HG03196 (cell line): ENCODE measurements at regions not wholly inside any gene's neighbourhood (a gene's known extent, or its start where the extent isn't known, plus 50 kb on each side); places are given as distances from the start of the nearest gene placed in this dataset.
"Not testable (repeated sequence)": the region's sequence is repeated elsewhere in the genome, so short reads cannot be mapped to it uniquely, and the experiment has no call there.

ENCODE experiments used
- ATAC-seq: cut with Tn5 transposase; IDR thresholded peaks from one replicate; pipeline ENCODE4 v1.9.1; 2021; ENCODE audit not compliant: unreplicated experiment

DNA sequence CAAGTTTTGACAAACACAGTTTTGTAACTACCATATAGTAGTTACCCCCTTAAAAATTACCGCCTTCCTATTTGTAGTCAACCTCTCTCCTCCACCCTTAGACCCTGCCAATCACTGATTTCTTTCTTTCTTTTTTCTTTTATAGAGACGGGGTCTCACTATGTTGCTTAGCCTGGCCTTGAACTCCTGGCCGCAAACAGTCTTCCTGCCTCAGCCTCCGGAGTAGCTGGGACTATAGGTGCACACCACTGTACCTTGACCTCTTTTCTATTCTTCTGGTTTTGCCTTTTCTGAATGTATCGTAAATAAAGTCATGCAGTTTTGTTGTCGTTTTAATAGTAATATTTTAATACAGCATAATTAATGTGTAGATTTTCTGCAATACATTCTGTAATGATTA is 460.3 kb downstream of the EPM2A start:
- no peak for ATAC-seq

DNA sequence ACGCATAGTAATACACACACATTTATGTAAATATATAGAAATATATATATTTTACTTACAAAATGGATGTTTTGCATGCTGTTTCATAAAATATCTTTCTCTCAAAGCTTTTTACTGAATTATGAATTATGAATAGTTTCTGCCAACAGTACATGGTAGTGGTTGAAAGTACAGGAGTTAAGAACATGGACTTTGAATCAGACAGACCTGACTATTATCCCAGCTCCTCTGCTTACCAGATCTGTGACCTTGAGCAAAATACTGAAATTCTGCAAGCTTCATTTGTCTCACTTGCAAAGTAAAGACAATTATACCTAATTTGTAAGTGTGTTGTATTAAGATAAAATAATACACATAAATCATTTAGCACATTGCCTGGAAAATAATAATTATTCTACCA is 459.5 kb downstream of the EPM2A start:
- no peak for ATAC-seq

DNA sequence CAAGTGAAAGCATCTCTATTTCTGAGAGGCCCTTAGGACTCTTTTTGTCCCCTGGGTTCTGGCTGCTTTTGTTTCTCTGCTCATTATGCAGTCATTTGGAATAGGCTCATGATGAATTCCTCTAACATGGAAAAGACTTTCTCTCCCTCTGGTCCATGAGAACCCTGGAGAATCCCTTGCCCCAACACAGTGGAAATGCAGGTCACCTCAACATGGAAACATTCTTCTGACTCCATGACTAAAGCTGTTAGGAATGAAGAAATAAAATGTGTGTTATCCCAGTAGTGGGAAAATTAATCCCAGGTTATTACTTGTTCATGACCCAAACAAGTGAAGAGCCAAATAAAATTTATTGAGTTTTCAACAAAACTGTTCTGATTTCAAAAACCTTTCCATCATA is 458.6 kb downstream of the EPM2A start:
- ATAC-seq = no peak

DNA sequence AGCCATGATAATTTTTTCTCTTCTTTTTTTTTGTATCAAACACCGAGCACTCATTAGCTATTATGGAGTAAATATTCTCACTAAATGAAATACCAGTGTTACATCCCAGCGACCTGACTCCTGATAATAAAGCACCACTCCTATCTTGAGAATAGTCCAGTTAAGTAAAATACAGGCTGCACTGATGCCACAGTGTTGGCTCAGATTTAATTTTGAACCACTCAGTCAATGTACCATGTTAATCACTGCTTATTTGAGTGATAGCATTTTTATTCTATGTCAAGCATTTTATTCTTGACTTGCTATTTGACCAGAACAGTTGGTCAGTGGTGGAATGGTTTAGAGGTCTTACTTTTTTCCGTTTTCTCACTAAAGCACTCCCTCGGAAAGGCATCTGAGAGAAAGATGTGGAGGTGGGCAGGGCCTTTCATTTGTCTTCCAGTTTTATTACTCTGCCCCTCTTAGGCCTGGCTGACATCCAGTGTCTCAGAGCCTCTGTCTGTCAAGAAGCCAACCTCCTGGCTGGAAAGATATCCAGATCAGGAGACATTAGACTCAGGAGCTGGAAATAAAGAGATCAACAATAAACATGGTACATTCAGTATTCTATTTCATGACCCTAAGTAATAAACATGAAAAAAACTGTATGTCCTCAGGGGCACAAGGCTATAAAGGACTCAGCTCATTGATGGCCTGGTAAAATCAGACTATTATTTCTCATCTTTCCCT is 457.8 kb downstream of the EPM2A start:
- ATAC-seq = no peak

DNA sequence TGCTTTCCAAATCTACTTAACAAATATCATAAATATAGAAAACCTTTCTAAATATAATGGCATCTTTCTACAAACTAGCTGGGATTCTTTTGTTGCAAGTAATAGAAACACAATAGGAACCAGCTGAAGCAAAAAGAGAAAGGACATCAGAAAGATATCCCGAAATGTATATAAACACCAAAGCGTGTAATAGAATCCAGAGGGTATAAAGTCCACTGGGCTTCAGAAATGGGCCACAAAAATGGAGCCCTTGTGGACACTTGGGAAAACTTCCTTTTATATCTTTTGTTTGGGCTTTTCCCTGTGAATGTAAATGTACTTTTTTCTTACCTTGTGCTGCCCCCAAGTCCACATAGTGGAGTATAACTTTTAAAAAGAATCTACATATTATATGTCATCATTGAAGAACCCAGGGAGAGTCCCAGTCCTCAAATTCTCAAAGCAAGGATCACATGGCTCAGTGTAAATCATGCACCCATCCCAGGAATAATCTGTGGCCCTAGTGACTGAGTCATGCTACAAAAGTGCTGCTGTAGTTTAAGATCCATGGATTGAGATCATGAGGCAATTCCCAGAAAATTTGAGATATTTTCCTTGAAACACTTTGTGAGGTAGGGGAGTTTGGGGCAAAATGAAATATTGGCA is 457.0 kb downstream of the EPM2A start:
- no peak for ATAC-seq

GRCh38 chr6:145279551-145279950 is 455.8 kb downstream of the EPM2A start:
- no peak for ATAC-seq

GRCh38 chr6:145279993-145280392 is 455.3 kb downstream of the EPM2A start:
- no peak for ATAC-seq

DNA sequence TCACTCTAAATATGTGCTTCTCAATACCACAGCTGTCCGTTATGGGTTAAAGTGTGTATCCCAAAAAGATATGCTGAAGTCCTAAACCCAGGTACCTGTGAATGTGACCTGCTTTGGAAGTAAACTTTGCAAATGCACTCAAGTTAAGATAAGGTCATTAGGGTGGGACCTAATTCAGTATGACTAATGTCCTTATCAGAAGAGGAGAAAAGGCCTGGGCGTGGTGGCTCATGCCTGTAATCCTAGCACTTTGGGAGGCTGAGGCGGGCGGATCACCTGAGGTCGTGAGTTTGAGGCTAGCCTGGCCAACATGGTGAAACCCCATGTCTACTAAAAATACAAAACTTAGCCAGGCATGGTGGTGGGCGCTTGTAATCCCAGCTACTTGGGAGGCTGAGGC is 452.1 kb downstream of the EPM2A start:
- ATAC-seq = not testable (repeated sequence)

- ATAC-seq = no peak
Observed at GRCh38 chr6:145283856-145284255, 451.5 kb downstream of the EPM2A start.

DNA sequence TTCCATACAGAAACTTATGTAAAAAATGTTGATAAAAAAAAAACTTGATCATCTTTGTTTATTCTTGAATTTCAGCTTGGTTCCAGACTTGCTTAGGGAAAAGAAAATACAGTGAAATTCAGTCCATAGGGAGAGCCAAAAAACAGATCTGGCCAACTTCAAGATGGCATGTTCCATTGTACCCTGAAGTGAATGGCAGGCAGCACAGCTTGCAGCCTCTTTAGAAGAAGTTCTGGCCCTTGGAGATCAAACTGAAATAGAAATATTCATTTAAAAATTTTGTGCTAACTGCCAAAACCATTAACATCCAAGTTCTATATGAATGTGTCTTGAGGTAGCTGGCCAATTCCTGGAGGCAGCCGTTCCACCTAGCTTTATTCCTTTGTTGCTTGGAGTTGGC is 448.4 kb downstream of the EPM2A start:
- ATAC-seq = no peak

DNA sequence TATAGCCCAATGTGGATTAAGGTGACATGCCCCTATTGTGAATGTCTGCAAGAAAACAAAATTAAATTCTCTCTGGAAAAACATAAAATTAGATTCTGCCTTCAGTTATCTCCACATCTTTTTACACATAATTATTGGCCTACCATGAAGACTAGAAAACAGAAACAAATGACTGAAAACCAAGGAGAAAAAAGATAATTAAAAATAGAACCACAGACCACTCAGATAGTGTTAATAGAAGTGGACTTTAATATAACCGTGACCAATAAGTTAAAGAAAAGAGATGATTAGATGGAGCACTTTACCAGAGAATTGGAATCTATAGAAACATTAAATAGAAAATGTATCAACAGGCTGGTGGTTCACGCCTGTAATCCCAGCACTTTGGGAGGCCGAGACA is 445.7 kb downstream of the EPM2A start:
- ATAC-seq = no peak

DNA sequence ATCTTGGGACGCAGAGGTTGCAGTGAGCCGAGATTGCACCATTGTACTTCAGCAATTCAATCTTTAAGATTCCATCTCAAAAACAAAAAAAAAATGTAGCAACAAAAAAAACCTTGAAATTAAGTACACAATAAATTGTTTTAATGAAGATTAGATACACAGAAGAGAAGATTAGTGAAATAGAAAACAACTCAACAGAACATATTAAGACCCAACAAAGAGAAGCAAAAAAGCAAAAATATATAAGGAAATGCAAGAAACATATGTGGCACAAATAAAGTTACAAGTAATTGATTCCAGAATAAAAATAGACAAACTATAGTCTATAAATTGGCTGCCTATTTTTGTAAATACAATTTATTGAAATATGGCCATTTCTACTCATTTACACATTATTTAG is 445.2 kb downstream of the EPM2A start:
- ATAC-seq = no peak

DNA sequence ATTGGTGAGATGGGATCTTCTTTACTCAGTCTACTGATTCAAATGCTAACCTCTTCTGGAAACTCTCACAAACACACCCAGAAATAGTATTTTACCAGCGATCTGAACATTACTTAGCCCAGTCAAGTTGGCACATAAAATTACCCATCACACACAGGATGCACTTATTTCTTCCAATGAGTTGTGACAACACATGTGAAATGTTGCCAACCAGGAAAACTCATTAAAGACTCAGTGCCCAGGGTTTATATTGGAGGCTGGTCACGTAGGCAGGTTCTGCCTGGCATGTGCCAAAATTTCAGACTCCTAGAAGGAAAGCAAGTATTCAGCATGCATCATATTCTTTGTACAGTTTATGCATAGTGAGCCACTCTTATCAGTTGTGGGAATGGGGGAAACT is 443.3 kb downstream of the EPM2A start:
- no peak for ATAC-seq

GRCh38 chr6:145294942-145295341 is 440.4 kb downstream of the EPM2A start:
- no peak for ATAC-seq

- no peak for ATAC-seq
Observed at GRCh38 chr6:145295746-145296145, 439.6 kb downstream of the EPM2A start.

DNA sequence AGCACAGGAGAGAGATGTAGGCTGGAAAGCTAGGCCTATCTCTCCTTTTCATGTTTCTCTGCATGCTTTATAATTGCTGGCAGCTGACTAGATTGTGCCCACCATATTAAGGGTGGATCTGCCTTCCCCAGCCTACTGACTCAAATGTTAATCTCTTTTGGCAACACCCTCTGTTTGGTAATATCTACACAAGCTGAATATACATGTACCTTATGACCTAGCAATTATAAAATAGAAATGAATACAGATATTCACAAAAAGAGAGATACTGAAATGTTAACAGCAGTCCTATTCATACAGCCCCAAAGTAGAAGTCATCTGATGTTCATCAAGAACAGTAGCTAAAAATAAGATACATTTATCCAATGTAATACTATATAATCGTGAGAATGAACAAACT is 429.6 kb downstream of the EPM2A start:
- no peak for ATAC-seq

GRCh38 chr6:145306489-145306888 is 428.8 kb downstream of the EPM2A start:
- ATAC-seq = no peak

DNA sequence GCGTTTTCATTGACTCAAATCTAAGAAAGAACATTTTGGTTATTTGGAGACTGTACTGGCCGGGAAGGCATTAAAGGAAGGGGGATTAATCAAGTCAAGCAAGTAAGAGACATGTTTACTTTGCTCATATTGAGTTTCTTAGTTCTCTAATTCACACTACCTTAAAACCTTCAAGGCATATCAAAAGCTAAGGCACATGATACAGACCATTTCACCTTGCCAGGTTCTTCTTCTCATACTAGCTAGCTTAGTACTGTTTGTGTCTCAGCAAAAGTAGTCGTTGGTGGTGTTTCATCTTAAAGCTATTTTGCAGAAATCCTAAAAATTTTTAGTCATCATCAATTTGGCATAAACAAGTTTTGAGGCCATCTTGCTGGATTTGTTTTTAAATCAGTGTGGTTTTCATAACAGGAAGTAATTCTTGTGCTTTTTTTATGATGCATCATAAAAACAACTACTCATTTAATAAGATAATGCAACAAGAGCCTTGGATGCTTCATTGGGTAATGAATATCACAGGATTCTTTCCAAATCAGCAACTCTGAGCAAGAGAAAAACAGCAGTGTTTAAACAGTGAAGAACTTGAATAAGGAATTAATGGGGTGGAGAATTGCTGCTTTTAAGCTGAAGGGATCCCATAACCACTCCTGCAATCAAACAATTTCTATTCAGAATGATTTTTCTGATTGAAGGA is 425.3 kb downstream of the EPM2A start:
- ATAC-seq = no peak

GRCh38 chr6:145312481-145312880 is 422.8 kb downstream of the EPM2A start:
- no peak for ATAC-seq

DNA sequence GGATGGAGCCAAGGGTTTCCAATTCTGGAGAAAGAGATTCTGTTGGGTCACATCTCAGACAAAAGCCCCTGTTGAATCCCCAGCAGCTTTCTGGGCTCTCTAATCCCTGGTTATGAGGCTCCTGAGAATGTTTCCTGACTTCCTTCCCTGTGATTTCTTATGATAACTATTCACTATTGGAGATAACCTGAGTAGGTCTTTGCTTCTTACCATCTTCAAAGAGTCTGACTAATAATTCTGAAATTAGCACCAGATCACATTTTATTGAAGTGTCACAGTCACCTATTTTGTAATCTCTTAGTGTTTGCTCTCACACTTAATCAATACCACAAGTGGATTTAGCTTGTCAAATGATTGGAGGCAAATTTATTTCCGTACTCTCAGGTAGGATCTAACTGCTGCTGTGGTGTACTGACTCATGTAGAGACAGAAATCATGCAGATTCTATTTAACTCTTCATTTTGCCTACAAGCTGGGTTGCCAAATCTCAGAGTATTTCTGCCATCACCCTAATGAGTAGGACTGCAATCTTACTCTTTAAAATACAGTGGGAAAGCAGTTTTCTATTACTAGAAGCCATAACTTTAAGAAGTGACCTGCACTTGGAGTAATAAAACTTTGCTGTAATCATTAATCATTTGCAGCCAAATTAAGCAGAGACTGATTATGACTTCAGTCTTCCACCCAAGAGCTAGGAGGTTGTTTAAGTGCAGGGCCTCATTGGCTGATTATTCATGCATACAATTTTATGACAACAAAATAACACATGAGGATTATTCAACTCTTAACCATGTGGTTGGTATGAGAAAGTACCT is 422.1 kb downstream of the EPM2A start:
- ATAC-seq = no peak

DNA sequence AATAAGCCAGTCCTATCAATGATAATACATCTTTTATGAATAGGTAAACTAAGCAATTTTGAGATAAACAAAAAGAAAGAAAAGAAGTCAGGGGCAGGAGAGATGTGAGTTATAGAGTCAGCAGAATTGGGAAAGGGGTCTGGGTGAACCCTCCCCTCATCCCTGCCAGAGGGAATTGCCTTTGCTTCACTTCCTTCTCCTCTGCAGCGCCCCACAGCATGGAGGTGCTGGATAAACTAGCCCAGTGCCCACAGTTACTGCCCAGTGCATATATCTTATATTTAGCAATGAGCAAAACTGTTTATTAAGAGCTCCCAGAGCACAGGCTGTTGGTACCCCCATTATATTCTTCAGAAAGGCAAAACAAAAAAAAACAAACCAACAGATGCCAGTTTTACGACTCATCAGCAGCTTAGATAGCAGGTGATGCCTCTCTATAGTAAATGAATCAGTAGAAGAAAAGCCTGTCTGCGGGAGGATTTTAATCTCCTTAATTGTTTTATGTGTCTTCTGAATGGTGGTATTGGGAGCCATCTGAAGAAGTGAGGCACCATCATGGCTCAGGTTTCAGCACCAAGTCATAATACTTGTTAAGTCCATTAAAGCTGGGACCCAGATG is 419.2 kb downstream of the EPM2A start:
- ATAC-seq = no peak
